ENCODE measurements at regions not wholly inside any gene's neighbourhood (a gene's known extent, or its start where the extent isn't known, plus 50 kb on each side); places are given as distances from the start of the nearest gene placed in this dataset.

DNA sequence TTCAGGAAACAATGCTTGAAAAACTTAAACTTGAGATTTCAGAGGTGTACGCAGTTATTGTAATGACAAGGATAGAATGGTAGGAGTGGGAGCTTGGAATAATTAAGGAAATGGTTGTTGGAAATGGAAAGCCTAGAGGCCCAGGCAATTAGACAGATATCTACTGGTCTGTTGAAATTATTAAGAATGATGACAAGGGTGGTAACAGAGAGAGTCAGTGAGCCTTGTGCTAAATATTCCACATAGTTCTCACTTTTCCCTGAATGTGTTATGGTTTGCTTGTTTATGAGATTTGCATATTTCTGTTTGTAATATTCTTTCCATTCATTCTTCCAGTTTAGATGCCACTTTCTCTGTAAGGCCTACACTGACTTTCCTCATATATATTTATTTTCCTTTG, 66.0 kb upstream of the ATP2B1 start:
- H3K4me3 ChIP-seq (ENCODE audit: low read length) = no peak overlapping the region
- H3K9me2 ChIP-seq (ENCODE audit: insufficient read depth, low read length) = no peaks in the 10 kb centered on the region
- TF ChIP-seq POLR2AphosphoS5 (IDR thresholded peaks at IDR 0.05) (no peak), EZH2 (IDR thresholded peaks at IDR 0.05; ENCODE audit: borderline replicate concordance, insufficient read depth, low read length, poor library complexity, severe bottlenecking) (no peak), REST (IDR thresholded peaks at IDR 0.05; ENCODE audit: borderline replicate concordance) (no peak), TAF1 (IDR thresholded peaks at IDR 0.05; ENCODE audit: low read depth) (no peak), RAD21 (conservative IDR thresholded peaks at IDR 0.05) (no peak), MXI1 (conservative IDR thresholded peaks at IDR 0.05; ENCODE audit: poor library complexity, severe bottlenecking) (no peak), EP300 (conservative IDR thresholded peaks at IDR 0.05; ENCODE audit: poor library complexity, severe bottlenecking) (no peak), SMC3 (conservative IDR thresholded peaks at IDR 0.05; ENCODE audit: poor library complexity) (no peak)
- TF ChIP-seq, protein P1, sequence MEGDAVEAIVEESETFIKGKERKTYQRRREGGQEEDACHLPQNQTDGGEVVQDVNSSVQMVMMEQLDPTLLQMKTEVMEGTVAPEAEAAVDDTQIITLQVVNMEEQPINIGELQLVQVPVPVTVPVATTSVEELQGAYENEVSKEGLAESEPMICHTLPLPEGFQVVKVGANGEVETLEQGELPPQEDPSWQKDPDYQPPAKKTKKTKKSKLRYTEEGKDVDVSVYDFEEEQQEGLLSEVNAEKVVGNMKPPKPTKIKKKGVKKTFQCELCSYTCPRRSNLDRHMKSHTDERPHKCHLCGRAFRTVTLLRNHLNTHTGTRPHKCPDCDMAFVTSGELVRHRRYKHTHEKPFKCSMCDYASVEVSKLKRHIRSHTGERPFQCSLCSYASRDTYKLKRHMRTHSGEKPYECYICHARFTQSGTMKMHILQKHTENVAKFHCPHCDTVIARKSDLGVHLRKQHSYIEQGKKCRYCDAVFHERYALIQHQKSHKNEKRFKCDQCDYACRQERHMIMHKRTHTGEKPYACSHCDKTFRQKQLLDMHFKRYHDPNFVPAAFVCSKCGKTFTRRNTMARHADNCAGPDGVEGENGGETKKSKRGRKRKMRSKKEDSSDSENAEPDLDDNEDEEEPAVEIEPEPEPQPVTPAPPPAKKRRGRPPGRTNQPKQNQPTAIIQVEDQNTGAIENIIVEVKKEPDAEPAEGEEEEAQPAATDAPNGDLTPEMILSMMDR (IDR thresholded peaks at IDR 0.05; ENCODE audit: poor library complexity, severe bottlenecking) = no peak

GRCh38 chr12:89770391-89770790, 61.8 kb upstream of the ATP2B1 start:
- no peak overlapping the region for H3K9ac ChIP-seq (ENCODE audit: low read length)

More for the DNA sequence above, 66.0 kb upstream of the ATP2B1 start:
- H3K9ac ChIP-seq (ENCODE audit: low read length) = no peak overlapping the region
- no peak overlapping the region for H2AFZ ChIP-seq (ENCODE audit: low read depth, low read length)
- no peaks in the 10 kb centered on the region for H3K9me3 ChIP-seq (ENCODE audit: low read length)
- H3K79me2 ChIP-seq (replicated peaks; ENCODE audit: insufficient read depth, low read length) = no peaks in the 10 kb centered on the region
- no peaks in the 10 kb centered on the region for H3K36me3 ChIP-seq (ENCODE audit: insufficient read depth, low read length)
- H3F3A ChIP-seq (ENCODE audit: insufficient read depth, low read length, poor library complexity, severe bottlenecking) = no peaks in the 10 kb centered on the region
- no peaks in the 10 kb centered on the region for H4K20me1 ChIP-seq (ENCODE audit: insufficient read depth)
- no peak overlapping the region for H3K4me2 ChIP-seq (ENCODE audit: low read length)
- no peaks in the 10 kb centered on the region for H3K27me3 ChIP-seq (ENCODE audit: insufficient read depth, low read depth, low read length)
- H3K27ac ChIP-seq (ENCODE audit: low read length) = no peak overlapping the region

More at GRCh38 chr12:89770391-89770790, 61.8 kb upstream of the ATP2B1 start:
- no peaks in the 10 kb centered on the region for H3K27me3 ChIP-seq (ENCODE audit: insufficient read depth, low read depth, low read length)
- H4K20me1 ChIP-seq (ENCODE audit: insufficient read depth) = no peaks in the 10 kb centered on the region
- no peak overlapping the region for H3K4me2 ChIP-seq (ENCODE audit: low read length)
- no peaks in the 10 kb centered on the region for H3K9me3 ChIP-seq (ENCODE audit: low read length)
- no peak overlapping the region for H2AFZ ChIP-seq (ENCODE audit: low read depth, low read length)
- H3K4me3 ChIP-seq (ENCODE audit: low read length) = no peak overlapping the region
- H3K36me3 ChIP-seq (ENCODE audit: insufficient read depth, low read length) = no peaks in the 10 kb centered on the region
- H3K27ac ChIP-seq (ENCODE audit: low read length) = no peak overlapping the region
- TF ChIP-seq REST (IDR thresholded peaks at IDR 0.05; ENCODE audit: borderline replicate concordance) = no peak
- no peak for TF ChIP-seq MXI1 (conservative IDR thresholded peaks at IDR 0.05; ENCODE audit: poor library complexity, severe bottlenecking)
- TF ChIP-seq RAD21 (conservative IDR thresholded peaks at IDR 0.05) = no peak
- no peak for TF ChIP-seq EZH2 (IDR thresholded peaks at IDR 0.05; ENCODE audit: borderline replicate concordance, insufficient read depth, low read length, poor library complexity, severe bottlenecking)
- TF ChIP-seq SMC3 (conservative IDR thresholded peaks at IDR 0.05; ENCODE audit: poor library complexity) = no peak
- no peak for TF ChIP-seq TAF1 (IDR thresholded peaks at IDR 0.05; ENCODE audit: low read depth)
- TF ChIP-seq POLR2AphosphoS5 (IDR thresholded peaks at IDR 0.05) = no peak
- no peak for TF ChIP-seq EP300 (conservative IDR thresholded peaks at IDR 0.05; ENCODE audit: poor library complexity, severe bottlenecking)
- H3F3A ChIP-seq (ENCODE audit: insufficient read depth, low read length, poor library complexity, severe bottlenecking) = no peaks in the 10 kb centered on the region
- H3K79me2 ChIP-seq (replicated peaks; ENCODE audit: insufficient read depth, low read length) = no peaks in the 10 kb centered on the region
- H3K9me2 ChIP-seq (ENCODE audit: insufficient read depth, low read length) = no peaks in the 10 kb centered on the region

Measured in neural cell (in vitro differentiated cells).